ENCODE measurements at regions not wholly inside any gene's neighbourhood (a gene's known extent, or its start where the extent isn't known, plus 50 kb on each side); places are given as distances from the start of the nearest gene placed in this dataset.

- no peak overlapping the region for H3K27ac ChIP-seq
- DNase-seq (ENCODE audit: low read depth, low spot score) = no peak
These were observed 266.6 kb downstream of the CYP26B1 start for GRCh38 chr2:71880846-71881610.

GRCh38 chr2:71880287-71880686, 267.4 kb downstream of the CYP26B1 start:
- no peak overlapping the region for H3K27ac ChIP-seq
- no peak for DNase-seq (ENCODE audit: low read depth, low spot score)

DNA sequence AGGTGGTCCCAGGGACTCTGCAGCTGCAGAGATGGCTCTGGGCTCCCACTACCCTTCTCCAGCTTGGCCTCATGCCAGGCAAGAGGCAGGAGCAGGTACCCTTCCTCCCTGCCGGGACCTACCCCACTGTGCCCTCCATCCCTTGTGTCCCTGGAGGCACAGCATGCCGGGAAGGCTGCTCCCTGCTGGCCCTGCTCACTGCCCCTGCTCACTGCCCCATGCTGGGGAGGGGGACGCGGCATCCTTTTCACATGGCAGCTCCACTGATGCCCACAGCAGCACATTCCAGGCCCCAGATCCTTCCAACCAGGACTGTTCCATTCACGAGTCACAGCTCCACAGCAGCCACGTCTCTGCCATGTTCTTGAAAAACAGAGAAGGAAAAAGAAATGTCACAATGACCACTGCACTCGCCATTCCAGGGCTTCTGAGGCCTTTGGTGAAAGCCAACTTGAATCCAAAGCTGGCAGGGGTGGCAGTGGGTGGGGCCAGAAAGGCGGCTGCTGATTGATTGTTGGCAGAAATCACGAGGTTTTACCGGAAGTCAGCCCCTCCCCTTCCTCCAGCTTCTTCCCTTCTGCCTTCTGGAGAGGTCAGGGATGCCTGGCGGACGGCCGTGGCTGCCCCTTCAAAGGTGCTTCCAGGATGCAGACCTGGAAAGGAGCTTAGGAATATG, 268.0 kb downstream of the CYP26B1 start:
- no peak for DNase-seq (ENCODE audit: low read depth, low spot score)
- H3K27ac ChIP-seq = no peak overlapping the region

DNA sequence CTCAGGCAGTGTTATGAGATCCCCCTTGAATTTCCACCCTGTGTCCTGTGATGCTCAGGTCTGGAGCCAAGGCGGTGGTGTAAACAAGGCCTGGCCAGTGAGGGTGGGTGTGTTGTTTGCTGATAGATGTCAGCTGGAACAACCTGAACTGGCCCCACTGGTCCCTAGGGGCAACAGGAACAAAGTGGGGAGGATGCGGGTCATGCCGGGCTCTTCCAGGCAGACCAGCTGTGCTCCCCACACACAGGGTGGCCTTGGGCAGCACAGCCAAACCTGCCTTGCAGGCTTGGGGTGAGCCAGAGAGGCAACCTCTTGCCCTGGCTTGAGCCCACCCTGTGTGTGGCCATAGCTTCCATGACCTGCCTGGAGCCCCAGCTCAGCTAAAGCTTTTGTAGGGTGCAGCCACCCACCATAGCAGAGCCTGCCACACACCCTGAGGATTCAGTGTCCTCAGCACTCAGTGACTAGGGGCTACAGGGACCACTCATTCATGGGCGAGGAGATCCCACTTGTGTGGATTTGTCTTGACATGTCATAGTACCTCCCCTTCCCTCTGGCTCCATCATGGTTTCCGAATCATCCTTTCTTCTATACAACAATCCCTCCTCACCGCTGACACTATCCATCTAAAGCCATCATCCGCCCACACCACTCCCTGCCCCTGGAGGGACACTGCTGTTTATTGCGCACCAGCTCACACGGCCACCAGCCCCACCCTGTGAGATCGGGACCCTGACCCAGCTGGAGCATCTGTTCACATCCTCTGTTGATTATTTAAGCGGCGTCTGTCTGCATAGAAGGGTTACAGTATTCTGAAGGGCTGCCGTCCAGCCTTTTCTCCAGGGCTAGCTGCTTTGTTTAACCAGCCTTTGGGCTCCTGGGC, 268.8 kb downstream of the CYP26B1 start:
- DNase-seq (ENCODE audit: low read depth, low spot score) = no peak
- H3K27ac ChIP-seq = no peak overlapping the region

- DNase-seq (ENCODE audit: low read depth, low spot score) = no peak
- no peak overlapping the region for H3K27ac ChIP-seq
These were observed 270.0 kb downstream of the CYP26B1 start for GRCh38 chr2:71877636-71878035.

DNA sequence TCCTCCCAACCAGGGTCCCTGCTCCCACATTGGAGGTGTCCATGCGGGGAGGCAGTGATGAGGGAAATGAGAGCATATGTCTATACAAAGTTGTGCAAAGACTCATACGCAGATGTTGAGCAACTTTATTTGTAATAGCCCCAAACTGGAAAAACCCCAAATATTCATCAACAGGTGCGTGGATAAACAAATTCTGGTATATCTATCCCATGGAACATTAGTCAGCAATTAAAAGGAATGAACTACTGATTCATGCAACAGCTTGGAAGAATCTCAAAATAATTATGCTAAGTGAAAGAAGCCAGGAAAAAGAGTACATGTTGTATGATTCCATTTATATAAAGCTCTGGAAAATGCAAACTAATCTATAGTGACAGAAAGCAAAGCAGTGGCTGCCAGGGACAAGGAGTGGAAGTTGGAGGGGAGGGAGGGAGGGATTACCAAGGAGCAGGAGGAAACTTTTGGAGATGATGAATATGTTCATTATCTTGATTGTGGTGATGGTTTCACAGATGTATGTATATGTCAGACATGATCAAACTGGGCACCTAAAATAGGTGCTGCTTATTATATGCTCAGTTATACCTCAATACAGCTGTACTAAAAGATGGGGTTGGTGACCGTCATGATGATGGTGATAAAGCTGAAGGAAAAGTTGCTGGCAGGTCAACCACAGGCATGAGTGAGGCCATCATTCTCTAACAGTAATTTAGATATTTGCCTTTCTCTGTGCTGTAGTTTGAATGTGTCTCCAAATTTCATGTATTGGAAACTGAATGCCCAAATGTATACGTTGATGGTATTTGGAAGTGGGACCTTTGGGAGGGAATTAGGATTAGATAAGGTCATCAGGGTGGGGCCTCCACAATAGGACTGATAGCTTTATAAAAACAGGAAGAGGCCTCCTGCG, 270.9 kb downstream of the CYP26B1 start:
- H3K27ac ChIP-seq = no peak overlapping the region

DNA sequence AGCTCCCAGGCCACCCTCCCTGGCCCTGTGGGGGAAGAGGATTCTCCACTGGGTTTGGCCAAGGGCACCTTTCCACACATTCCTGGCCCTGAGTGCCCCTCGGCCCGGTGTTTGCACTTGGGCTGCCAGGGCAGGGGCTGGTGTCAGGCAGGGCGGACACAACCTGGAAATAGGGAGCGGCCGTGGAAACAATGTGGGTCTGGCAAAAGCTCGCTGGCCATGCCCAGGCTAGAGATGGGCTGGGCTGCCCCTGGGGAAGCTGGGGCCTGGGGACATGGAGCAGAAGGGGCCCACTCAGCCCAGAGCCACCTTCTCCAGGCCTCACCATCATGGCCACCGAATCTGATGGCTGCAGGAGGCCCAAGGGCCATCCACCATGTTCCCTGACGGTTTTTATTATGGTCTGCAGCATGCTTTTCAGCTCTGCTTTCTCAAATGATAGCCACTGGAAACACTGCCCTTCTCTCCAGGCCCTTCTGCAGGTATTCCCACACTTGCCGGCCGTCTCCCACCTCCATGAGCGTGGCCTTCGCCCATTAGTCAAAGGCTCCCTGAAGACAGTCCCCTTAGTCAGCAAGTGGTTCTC, 275.1 kb downstream of the CYP26B1 start:
- no peak overlapping the region for H3K27ac ChIP-seq
- DNase-seq (ENCODE audit: low read depth, low spot score) = no peak

More for the DNA sequence above, 270.9 kb downstream of the CYP26B1 start:
- DNase-seq (ENCODE audit: low read depth, low spot score) = no peak

- no peak for DNase-seq (ENCODE audit: low read depth, low spot score)
These were observed 282.2 kb downstream of the CYP26B1 start for GRCh38 chr2:71865391-71865965.

DNA sequence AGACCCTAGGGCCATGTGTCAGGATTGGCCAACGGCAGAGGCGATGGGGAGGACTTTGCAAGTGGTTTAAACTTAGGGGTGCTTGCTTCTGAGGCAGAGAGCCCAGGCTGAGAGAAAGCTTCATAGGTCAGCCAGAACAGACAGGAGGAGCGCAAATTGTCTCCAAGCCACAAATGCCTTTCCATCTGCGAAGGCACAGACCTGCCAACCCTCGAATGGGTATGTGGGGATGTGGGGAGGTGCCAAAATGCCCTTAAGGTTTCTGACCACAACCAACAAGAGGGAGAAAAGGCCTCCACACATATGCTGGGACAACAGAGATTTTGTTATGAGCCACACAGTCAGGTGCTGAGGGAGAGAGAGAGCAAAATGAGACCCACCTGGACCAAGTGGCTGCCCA, 283.6 kb downstream of the CYP26B1 start:
- DNase-seq (ENCODE audit: low read depth, low spot score) = no peak
- no peak overlapping the region for H3K27ac ChIP-seq

More at GRCh38 chr2:71865391-71865965, 282.2 kb downstream of the CYP26B1 start:
- no peak overlapping the region for H3K27ac ChIP-seq

DNA sequence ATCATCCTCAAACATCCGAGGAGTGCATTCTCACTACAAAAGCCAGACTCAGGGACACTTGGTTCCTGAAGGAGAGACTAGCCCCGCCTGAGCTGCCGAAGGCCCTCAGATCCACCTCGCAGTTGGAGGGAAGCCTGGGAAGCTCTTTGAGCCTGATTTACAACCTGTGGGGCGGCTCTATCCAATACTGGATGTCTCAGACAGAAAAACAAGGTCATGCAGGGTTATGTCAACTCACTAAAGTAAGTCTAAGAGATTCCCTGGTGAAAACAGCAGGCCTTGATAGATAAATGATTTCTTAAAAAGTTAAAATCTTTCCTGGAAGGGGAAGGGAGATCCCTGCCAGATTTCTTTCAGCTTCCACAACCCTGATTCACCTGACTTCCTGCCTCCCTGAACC, 284.3 kb downstream of the CYP26B1 start:
- DNase-seq (ENCODE audit: low read depth, low spot score) = no peak
- no peak overlapping the region for H3K27ac ChIP-seq

DNA sequence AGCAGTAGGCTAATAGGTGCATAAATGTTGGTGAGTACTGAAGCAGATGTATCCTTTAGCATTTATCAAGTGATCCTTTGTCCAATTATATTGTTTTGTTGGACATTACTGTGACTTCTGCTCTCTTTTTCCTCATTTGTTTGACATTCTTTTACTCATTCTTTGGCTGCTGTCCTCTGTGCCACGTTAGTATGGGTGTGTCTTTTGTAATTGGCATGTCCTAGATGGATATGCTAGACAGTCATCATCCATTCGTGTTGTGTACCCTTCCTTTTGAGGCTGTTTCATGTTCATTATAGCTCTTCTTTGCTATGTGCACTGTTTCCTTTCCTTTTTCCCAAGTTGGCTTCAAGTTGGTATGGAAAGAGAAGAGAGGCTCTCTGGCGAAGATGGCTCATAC, 284.7 kb downstream of the CYP26B1 start:
- H3K27ac ChIP-seq = no peak overlapping the region
- no peak for DNase-seq (ENCODE audit: low read depth, low spot score)

- DNase-seq (ENCODE audit: low read depth, low spot score) = no peak
- no peak overlapping the region for H3K27ac ChIP-seq
These were observed 286.2 kb downstream of the CYP26B1 start for GRCh38 chr2:71861186-71862160.

DNA sequence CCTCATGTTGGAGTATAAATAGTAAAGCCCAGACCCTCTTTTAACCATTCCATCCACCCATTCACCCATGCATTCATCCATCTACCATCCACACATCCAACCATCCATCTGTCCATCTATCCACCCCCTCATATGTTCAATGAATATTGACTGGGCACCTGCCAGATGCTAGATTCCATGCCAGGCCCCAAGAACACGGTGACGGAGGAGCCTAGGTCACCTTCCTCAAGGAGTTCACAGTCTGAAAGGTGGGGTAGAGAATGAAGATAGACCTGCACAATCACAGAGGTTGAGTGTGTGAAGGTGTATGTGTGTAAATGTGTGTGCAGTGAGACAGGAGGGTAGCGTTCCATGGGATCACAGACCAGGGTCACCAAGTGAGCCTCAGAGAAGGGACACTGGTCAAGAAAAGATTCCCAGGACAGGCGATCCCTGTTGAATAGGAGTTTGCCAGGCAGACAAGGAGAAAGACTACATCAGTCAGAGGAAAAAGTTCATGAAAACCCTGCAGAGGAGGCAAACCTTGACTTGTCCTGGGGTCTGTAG, 287.2 kb downstream of the CYP26B1 start:
- H3K27ac ChIP-seq = no peak overlapping the region
- no peak for DNase-seq (ENCODE audit: low read depth, low spot score)

GRCh38 chr2:71859211-71859847, 288.3 kb downstream of the CYP26B1 start:
- H3K27ac ChIP-seq = no peak overlapping the region
- no peak for DNase-seq (ENCODE audit: low read depth, low spot score)

- DNase-seq (ENCODE audit: low read depth, low spot score) = no peak
- no peak overlapping the region for H3K27ac ChIP-seq
These were observed 289.6 kb downstream of the CYP26B1 start for GRCh38 chr2:71858071-71858470.

- H3K27ac ChIP-seq = no peak overlapping the region
- DNase-seq (ENCODE audit: low read depth, low spot score) = no peak
These were observed 290.0 kb downstream of the CYP26B1 start for GRCh38 chr2:71857636-71858035.

All from epithelial cell of prostate (primary cell).